ENCODE measurements at regions not wholly inside any gene's neighbourhood (a gene's known extent, or its start where the extent isn't known, plus 50 kb on each side); places are given as distances from the start of the nearest gene placed in this dataset.
"Not testable (repeated sequence)": the region's sequence is repeated elsewhere in the genome, so short reads cannot be mapped to it uniquely, and the experiment has no call there.

DNA sequence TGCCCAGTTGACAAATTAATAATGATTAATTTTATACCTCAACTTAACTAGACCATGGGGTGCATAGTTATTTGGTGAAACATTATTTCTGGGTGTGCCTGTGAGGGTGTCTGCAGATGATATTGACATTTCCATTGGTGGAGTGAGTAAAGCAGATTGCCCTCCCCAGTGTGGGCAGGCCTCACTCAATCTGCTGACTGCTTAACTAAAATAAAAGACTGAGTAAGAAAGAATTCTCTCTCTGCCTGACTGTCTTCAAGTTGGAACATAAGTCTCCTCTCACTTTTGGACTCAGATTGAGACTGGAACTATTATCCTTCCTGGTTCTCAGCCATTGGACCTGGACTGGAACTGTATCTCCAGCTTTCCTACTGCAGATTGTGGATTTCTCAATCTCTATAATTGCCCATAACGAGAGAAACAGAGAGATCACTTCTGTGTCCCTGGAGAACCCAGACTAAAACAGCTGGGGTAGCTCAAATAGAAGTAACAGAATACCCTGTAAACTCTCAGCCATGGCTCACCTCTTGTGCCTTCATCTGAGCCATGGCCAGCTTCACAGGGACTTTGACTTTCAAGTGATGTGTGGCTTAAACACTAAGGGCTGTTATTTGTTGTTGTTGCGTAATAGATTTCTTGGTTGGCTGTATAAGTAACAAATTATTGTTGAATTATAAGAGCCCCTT lies 575.3 kb upstream of the RAB6C start:
- DNase-seq = no peak

DNA sequence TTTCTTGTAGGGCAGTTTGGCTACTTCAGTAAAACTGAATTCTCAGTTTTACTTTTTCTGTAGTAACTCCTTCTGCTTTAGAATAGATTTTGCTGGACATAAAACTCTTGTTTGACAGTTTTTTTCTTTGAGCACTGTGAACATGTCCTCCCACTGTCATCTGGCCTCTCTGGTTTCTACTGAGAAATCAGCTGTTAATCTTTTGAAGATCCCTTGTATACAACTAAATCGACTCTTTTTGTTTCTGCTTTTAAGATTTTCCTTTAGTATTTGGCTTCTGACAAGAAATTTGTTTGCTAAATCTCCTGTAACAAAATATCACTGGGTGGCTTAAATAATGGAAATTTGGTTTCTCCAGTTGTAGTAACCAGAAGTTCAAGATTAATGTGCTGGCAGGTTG lies 570.9 kb upstream of the RAB6C start:
- DNase-seq = no peak

DNA sequence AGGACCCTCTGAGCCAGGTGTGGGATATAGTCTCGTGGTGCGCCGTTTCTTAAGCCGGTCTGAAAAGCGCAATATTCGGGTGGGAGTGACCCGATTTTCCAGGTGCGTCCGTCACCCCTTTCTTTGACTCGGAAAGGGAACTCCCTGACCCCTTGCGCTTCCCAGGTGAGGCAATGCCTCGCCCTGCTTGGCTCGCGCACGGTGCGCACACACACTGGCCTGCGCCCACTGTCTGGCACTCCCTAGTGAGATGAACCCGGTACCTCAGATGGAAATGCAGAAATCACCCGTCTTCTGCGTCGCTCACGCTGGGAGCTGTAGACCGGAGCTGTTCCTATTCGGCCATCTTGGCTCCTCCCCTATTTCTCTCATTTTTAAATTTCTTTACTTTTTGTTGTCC lies 562.4 kb upstream of the RAB6C start:
- not testable (repeated sequence) for DNase-seq

DNA sequence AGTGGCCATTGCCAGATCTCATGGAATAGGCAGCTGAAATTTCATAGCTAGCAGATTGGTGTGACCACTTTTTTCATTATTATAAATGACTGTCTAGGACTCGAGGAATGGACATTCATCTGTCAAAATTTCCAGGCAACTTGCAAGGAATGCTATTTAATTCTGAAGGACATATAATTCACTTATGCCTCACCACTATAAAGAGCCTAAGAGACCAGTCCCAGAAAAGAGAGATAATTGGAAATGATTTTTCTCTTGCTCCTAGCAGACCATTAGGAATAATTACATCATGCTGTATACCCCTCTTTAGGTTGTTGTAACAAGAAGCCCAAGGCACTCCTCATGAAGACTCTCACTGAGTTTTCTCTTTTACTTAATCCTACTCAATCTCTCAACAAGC lies 557.4 kb upstream of the RAB6C start:
- DNase-seq = no peak

DNA sequence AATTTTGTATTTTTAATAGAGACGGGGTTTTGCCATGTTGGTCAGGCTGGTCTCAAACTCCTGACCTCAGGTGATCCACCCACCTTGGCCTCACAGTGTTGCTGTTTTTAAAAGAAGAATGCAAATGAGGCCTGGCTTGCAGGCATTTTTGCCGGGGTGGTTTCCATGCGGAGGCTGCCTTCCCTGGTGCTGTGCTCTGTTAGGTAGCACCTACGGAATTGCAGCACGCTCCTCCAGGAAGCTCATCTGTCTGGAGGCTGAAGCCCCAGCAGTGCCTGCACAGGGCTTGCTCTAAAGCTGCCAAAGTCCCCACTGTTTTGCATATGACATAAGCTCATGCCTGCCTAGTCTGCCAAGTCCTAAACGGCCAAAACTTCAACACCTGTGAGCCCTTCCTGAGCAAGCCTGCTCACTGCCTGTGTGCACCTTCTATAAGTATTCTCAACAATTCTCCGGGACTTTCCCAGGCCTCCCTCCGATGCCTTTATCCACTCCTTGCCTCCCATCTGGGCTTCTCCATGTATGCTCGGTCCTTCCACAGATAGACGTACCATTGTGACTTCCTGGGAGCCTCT lies 551.3 kb upstream of the RAB6C start:
- no peak for DNase-seq

DNA sequence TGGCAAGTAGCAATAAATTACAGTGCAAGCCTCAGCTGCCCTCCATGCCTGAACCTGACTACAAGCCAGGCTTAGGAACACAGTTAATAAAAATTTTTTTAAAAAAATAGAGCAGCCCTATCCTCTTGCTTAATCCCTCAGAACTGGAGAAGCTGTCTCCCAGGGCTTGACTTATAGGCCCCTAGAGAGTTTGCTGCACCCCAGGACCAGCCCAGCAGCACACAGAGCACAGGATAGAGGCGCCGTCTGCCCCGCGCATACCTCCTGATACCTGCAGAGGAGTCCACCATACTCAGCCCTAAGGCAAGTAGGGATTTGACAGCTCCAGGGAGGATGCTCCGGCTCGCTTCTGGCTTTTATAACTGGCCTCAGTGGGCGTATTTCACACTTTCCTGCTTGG lies 548.6 kb upstream of the RAB6C start:
- DNase-seq = no peak

DNA sequence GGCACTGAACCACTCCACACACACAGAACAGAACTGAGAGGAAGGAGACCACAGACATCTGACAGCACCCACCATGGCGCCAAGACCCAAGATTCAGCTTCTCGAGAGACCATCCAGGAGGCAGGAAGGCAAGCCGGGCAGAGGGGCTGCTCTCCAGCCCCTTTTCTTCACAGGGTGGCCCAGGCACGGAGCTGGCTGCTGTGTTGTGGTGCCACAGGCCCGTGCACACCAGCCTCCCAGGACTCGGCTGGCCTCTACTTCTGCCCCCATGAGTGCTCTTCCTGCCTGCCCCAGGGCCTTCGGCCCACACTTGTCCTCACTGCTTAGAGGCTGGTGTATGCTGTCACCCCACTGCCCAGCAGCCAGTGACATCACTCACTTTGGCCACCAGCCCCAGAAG lies 547.6 kb upstream of the RAB6C start:
- DNase-seq = no peak

DNA sequence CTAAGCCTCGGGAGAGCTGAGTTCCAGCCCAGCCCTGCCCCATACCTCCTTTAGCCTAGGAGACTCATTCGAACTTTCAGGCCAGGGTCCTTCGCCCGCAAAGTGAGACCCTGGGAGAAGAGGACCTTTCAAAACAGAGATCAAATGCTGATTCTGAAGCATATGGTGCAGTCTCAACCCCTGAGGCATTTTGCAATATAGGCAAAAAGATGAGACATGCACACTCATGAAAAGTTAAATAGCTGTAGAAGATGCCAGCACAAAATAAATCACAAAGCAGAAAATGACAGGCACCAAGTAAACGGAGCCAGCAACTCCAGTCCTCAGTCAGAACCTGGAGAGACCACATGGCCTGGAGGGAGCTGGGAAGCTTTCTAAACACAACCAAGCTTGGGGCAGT lies 542.7 kb upstream of the RAB6C start:
- no peak for DNase-seq

DNA sequence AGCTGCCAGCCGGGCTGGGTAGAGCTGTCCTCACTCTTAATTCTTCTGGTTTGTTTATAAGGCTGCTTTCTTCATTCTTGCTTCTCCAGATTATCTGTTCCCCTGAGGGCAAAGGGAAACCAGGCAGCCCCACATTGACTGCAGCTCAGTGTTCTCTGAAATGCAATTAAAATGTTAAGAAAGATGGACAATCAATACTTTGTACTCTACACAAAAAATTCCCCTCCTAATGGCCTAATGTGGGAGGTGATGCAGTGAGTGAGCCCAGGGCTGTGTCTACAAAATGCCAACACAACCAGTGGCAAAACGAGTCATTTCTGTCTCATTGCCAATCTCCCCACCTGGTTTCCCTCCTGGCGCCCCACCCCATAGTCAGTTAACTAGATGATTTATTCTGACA lies 541.7 kb upstream of the RAB6C start:
- DNase-seq = no peak

DNA sequence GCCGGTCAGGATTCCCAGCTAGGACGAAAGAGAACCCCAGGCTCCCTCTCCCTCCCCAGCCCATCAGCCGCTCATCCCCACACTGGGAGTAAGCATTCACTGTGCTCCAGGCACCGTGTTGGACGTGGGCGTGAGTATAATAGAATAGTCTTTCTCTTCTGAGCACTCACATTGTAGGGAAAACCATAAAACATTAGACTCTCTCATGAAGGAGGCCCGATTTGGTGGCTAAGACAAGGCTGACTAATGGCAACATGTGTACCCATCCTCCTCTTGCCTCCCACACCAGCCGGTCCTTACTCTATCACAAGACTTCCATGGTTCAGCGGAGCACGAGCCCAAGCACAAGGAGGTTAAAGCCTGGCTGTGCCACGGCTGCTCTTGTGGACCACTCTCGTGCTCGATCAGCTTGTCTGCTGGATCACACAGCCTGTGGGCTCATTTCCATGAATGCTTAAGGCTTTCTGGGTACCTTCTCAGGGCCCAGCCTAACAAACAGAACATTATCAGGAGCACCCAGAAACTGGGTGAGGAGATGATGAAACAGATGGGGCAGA lies 540.9 kb upstream of the RAB6C start:
- DNase-seq = no peak

DNA sequence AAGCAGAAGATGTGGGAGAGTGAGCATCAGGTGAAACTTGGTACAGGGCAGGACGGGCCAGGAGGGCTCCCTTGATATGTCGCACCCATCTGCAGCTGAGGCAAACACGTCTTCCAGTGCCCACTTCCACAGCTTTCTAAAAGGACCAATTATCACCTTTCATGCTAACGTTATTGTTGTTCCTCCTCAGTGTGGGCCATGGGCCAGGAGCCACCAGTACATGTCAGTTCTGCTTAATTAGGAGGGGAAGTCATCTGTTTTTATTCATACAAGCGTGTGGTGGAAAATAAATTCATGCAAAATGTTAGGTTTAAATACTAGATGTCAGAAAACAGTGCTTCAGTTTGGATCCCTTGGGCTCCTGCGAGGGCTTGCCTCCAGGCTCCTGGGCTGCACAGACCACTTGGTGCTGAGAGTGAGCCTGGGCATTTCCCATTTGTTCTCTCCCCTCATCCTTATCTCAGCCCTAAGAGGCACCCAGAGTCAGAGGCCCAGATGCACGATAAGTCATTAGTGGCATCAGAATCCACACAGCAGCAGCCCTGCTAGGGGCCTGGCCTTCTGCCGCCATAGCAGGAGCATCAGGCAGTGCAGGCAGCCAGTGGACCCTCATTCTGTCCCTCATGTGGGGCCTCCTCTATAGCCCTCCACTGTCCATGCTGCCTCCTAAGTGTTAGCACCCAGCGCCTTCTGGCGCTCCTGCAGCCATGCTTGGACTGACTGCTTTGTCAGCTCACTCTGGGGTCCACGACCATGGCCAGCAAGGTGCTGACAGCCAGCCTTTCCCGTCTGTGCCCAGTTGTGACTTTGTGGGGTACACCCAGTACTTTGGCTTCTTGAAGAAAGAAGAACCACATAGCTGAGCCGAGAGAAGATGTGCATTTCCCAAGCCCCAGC lies 539.8 kb upstream of the RAB6C start:
- no peak for DNase-seq

DNA sequence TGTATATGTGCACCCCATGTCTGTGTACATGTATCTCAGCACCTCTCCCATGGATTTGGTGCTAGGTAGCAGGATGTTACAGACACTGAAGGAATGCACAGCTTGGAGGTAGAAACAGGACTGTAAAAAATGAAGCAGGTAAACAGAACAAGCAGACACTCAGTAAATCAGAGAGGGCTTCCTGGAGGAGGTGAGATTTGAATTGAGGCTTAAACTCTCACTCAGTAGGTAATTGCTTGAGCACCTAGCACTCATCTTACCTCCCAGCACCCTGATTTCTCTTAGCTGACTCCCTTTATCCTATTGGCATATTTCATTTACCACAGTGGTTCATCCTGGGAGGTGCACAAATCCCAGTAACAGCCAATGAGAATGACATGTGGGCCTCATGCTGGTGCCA lies 537.9 kb upstream of the RAB6C start:
- DNase-seq = no peak

DNA sequence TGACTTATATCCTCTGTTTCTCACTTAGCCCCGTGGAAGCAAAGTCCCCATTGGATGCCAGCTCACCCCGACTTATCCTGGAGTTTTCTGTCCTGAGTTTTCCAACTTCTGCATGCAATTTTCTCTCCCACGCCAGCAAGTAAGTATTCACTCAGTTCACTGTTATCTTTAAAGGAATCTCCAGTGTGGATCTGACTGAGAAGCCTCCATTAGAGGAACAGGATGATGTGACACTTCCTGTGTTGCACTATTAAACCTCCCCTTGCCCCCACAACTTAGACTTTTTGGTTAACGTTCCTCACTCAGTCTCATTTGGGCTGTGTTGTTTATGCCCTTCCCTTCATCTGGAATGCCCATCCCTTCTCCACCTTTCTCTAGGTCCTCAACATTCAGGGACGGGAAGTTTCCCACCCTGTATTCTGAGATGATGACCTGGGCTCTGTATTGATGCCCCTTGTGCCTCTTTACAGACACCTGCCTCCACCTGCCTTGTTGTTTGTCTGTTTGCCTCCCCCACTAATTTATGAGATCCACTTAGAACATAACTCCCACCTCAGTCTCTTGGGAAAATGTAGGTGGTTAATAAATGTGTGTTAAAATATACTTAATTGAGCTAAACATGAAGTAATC lies 536.1 kb upstream of the RAB6C start:
- DNase-seq = no peak

DNA sequence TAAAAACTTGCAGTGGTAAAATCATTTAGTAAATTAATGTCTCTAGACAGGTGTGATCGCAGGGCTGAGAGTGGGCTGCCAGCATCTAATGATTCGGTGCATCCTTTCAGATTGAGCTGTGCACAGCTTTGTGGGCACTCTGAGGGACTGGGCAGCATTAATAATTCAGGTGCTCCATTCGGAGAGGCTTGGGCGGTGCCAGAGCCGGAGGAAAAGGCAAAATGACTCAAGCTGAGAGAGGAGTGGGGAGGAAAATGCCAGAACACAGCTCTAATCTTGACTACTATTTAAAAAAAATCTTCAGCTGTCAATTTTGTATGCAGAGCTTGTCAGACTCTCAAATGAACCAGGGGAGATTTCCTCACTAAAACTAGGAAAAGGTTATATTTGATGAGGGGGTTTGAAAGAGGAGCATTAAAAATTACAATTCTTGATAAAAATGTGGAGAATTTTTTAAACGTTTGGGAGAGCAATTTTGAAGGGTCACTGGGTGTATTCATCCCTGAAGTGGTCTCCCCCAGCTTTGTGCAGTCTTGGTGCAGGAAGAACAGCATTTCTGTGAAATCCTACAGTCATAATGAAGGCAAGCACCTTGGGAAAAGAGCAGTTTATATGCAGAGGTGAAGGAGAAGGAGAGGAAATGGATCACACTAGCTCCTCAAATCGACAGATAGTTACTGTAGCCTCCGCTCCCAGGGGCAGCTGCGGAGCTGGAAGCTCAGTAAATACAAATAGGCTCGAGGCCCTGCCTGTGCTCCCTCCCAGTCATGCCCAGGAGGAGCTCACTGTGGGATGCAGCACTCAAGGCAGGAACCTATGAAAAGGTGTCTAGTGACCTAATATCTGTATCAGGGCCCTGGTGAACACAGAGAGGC lies 535.4 kb upstream of the RAB6C start:
- no peak for DNase-seq

DNA sequence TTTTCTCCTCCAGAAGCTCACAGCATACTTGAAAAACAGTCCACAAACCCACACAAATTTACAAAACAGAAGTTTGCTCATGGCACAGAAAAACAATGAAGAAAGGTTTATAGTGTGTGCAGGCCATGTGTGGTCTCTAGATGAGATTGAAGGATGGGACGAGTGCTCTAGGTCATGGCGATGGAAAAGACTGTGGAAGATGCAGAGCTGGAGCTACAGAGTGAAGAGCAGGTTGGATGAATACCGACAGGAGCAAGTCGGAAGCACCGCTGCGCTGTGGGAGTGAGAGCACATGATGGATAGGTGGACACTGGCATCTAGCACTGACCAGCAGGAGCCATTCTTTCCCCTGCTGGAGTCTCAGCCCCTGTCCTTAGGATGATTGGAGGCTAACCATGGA lies 534.7 kb upstream of the RAB6C start:
- no peak for DNase-seq

DNA sequence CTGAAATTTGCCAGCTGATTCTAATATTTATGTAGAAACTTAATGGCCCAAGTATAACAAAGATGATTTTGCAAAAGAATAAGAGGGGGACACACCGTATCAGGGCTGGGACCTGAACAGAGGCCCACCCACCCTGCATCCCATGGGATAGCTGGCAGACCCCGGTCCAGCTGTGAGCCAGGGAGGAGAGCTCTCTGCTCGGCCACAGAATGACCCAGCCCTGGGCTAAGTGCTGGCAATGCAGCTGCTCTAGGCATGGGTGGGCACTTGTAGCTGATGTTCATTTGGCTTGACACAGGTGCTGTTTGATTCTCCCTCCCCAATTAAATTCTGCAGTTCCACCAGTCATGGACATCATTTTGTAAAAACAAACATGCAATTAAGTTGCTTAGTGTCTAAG lies 522.8 kb upstream of the RAB6C start:
- no peak for DNase-seq

DNA sequence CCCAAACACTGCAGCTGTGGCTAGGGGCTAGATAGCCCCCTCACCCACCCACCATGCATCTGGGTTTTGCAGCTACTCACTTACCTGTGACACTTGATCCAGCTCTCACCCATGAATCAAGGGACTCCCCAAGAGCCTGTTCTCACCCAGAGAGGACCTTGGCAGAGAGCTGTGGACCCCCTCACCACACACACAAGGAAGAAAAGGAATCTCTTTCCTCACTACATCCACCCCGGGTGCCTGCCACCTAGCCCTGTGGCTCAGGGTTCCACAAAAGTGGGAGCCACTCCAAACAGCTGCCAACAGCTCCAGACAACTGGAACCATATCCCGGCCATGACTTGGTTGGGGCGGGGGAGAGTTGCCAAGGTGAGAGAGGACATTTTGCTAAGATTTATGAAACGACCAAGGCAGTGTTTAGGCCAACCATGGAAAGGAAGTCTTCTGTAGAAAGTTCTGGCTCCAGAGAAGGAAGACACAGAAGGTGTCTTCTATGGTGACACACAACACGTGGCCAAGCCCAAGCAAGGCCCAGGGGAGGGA lies 522.1 kb upstream of the RAB6C start:
- no peak for DNase-seq

DNA sequence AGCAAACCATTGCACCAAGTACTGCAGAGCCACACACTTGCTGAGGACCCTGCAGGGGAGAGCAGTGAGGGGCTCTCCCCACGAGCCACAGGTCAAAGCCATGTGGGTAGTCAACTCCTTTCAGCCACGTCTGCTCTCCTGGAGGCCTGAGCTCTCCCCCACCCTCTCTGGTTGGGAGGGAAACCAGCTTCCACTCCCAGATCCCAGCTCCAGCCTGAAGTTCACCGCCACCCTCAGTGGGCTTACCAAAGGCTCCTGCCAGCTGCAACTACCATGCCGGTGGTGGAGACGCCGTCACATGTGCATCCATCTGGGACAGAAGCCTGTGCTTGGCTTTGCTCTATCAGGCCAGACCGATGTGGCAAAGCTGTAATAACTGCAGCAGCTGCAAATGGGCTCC lies 521.5 kb upstream of the RAB6C start:
- DNase-seq = no peak

DNA sequence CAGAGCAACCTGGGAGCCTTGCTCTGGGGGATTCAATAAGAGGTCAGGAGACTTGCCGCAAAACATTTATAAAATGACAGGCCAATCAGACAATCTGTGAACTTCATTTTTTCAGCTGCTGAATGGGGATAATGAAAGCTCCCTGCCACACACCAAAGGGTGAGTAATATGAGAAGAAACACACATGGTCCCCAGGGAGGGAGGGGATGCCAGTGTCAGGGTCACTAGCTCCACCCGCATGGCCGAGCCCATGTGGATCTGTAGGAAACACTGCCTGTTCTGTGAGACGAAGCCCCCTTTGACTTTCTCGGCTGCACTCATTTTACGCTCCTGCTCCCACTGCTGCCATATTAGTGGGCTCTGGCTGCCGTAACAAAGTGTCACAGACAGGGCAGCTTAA lies 521.0 kb upstream of the RAB6C start:
- no peak for DNase-seq

DNA sequence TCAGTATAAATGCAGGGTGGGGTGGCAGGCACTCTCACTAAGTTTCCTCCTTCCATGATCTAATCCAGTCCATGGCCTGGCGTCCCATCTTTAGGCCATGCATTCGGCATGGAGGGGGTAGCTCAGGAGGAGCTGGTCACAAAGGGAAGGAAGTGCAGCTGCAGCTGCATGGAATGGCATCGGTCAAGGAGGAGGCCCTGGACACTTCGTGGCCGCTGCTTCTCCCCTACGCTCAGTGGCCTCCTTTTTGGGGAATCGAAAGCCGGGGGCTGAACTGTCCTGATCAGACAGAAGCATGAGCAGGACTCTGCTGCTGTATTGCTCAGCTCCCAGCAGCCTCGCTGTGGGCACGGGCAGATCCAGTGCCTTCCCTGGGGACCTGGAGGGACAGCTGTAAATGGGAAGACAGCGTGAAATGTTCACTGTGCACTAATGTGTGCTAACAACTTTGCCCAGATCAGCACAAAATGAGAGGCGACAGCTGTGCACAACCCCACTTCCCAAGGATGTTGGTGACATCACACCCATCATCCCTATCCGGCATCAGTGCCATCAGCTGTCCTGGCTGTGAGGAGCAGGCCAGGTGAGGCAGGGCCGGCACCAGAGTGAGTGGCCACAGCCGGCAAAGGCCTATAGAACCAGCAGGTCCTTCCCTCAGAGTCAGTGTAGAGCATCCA lies 520.1 kb upstream of the RAB6C start:
- DNase-seq = no peak

DNA sequence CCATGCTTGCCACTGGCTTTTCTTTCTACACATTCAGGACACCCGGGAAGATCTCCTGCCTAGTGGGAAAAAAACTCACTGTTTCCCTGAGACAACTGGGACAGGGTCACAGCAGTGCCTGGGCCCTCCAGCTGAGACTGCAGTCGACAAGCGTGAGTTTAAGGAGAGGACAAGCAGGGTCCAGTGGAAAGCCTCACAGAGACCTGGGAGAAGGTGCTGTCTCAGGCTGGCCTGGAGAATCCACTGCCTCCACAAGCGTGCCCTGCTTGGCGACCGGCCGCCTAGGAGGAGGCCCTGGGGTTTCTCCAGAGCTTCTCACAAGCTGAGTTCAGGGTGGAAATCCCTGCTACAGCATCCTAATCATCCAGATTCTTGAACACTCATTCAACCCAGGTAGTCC lies 519.6 kb upstream of the RAB6C start:
- no peak for DNase-seq
